Hippocampal formation (tissue), 2 donors: ENCODE measurements at regions not wholly inside any gene's neighbourhood (a gene's known extent, or its start where the extent isn't known, plus 50 kb on each side); places are given as distances from the start of the nearest gene placed in this dataset.

Experiments used
- DNase-seq, 2 donors: peaks; one replicate each; lab custom pipeline; 2025; lab: John Stamatoyannopoulos, UW

DNA sequence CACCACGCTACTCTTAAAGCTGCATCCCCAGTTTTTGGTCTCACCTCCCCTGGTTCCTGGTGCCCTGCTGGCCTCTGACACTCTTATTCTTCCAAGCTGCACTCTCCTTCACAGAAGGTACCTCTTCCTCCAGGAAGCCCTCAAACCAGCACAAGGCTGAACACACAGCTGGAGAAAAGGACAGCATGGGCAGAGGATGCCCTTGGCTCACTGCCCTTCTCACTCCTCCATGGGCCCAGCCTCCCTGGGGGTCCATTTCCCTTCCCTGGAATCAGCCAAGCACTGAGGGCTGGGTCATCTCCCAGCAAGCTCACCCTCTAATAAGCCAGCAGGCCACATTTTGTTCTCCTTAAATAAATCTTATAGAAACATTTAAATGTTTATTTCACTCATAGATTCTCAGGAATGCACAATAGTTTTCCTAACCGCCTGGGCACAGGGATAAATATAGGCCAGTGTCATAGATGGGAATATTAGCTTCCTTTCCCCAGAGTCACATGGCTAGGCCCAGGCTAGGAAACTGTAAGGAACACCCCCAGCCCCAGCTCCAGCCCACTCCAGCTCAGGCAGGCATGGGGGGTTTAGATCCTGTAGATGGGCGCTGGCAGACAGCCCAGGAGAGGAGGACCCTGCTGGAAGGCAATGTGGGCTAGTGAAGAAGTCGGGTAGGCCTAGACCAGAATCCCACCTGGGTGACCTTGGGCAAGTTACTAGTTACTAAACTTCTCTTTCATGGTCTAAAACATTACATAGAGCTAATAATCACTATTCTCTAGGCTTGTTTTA is 51.5 kb downstream of the IRAG1 start:
- no peak for DNase-seq

DNA sequence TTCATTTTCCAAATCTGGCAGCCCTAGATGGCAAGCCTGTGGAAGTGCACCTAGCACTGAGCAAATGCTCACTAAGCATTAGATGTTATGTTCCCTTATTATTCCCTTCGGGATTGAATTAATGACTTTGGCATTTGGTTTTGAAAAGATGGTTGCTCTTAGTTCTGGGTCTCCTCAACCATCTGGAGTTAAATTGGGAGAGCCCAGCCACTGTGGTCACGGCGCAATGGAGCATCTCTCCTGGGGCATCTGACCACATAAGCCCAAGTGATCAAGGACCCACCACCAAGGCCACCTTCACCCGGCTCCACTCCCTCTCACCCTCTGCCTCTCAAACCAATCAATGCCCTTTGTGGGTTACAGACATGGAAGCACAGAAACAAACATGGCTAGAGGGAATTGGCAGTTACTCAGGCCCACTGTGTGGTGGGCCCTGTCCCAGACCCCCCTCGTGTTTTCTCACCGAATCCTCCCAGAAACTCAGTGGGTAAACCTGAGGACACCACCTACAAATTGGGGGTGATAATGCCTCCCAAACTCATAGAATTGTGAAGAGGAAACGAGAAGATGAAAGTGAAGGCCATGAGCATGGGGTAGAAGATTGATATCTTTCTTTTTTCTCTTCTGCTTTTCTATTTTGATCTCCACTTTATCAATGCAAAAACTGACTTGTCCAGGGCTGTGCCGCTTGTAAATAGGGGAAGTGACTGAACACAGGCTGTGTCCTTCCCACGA is 52.2 kb downstream of the IRAG1 start:
- no peak for DNase-seq

DNA sequence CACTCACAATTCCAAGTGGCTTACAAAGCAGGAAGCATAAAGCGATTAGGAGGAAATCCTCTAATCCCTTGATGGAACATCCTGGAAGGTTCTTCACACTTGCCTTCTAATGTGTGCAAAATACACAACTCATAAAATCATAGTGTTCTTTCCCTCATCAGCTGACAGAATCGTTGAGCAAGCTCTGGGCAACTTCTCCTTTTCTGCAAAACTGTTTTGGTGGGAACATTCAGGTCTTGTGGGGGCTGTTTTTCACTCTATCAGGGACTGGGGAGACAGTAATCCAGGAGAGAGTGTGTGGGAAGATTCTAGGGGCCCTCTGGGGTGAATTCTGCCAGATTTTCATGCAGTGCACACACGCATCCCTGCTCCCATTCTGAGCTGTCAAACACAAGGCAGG is 53.2 kb downstream of the IRAG1 start:
- DNase-seq, result peak in 1 of 2 donors; percentile 14

DNA sequence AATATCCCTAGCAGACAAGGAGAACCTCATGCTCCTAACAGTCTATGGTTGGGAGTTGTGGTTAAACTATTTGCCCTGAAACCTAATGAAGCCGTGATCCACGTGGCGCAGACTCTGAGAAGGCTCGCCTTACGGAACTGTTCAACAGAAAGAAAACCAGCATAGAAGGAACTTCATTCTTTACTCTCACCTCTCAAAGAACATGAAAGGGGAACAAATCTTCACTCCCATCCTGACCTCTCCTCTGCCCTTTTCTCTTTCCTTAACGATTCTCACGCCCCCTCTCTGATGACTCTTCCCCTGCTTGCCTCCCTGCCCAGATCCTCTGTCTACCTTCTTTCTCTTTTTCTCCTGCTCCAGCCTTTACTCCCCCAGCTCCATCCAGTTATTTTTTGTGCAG is 54.2 kb downstream of the IRAG1 start:
- peak in 1 of 2 donors; percentile 12 for DNase-seq

DNA sequence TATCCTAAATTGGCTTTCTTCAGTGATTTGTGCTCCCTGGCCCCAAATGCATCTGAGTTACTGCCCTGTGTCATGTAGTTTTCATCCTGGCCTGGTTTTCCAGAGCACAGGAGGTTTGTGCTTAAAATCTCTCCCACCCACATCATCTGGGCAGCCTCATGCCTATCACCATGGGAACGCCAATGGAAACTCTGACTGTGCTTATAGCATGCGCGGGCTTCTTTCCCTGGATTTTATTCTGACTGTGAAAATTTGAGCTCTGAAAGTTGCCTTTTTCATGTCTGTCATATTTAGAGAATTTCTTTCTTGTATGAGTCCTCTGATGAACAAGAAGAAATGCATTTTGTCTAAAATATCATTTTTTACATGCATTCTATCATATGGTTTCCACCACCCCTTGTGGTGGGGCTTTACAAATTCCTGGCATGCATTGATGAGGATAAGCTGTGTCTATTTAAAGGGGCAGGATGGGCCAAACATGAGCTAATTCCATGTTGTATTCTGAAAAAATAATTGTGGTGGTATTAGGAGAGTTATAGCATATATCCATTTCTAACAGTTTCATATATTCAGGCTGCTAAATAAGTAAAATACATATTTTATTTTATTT is 55.1 kb downstream of the IRAG1 start:
- DNase-seq, result peak in 1 of 2 donors; percentile 56

DNA sequence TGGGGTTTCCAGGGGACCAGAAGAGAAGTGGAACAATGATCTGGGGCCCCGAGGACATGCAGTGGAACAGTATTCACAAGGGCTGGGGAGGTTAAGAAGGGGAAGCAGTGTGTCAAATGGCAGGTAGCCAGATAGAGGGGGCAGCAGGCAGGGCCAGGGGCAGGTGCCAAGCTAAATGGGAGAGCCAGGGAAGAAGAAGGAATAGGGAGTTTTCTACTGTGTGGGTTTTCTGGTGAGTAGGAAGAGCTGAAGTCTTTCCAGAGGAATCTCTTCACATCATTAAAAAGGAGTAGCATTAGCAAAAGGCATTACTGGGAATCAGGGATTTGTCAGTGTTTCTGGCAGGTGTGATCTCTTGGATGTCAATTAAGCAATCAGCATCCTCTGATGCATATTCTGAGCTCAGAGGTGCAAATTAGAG is 55.8 kb downstream of the IRAG1 start:
- no peak for DNase-seq

DNA sequence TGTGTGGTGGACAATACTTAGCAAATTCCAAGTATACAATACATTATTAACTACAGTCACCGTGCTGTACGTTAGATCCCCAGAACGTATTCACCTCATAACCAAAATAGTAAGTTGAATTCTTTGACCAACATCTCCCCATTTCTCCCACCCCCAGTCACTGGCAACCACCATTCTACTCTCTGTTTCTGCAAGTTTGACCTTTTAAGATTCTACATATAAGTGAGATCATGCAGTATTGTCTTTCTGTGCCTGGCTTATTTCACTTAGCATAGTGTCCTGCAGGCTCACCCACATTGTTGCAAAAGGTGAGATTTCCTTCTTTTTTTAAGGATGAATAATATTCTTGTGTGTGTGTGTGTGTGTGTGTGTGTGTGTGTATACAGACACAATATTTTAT is 59.1 kb downstream of the IRAG1 start:
- no peak for DNase-seq

DNA sequence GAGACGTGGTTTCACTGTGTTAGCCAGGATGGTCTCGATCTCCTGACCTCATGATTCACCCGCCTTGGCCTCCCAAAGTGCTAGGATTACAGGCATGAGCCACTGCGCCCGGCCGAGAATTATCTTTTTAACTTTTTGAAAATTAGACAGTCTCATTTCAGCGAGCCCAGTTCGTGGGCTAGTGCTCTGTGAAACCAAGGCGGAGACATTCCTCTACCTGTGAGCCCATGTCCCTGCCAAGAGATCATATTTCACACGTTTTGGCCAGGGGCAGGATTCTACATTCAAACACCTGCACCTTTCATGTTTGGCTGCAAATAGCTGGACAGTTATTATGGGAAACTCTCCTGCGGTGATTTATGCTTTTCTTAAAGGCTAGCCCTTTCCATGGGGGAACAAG is 60.3 kb downstream of the IRAG1 start:
- no peak for DNase-seq

DNA sequence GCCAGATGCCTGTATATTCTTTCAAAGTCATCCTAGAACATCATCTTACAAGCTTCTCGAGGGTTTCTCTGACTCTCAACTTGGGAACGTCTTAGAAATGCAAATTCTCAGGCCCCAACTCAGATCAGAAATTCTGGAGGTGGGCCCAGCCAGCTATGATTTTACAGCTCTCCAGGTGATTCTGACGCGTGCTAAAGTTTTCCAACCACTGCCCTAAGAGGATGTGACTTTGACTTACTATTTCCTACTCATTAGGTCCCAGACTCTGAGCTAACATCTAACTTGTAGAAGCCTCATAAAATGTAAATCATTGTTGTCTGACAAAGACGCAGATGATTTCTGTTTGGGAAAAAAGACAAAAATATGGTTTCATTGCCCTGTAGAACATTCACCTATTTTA is 61.1 kb downstream of the IRAG1 start:
- no peak for DNase-seq

DNA sequence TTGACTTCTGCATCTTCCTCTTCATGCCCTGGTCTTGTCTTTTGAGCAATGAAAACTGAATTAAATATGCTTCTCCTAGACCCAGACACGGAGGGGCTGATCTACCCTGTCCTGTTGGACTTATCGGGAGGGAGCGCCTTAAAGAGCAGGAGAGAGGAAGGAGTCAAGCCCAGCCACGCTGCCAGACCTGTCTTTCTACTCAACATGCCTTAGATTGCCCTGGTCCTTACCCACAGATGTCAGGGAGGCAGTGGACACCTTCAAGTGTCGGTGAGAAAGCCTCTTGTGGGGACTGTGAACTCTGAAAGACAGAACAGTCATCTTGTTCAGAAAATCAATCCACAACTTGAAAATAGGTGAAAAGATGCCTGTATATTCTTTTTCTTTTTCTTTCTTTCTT is 61.8 kb downstream of the IRAG1 start:
- no peak for DNase-seq

DNA sequence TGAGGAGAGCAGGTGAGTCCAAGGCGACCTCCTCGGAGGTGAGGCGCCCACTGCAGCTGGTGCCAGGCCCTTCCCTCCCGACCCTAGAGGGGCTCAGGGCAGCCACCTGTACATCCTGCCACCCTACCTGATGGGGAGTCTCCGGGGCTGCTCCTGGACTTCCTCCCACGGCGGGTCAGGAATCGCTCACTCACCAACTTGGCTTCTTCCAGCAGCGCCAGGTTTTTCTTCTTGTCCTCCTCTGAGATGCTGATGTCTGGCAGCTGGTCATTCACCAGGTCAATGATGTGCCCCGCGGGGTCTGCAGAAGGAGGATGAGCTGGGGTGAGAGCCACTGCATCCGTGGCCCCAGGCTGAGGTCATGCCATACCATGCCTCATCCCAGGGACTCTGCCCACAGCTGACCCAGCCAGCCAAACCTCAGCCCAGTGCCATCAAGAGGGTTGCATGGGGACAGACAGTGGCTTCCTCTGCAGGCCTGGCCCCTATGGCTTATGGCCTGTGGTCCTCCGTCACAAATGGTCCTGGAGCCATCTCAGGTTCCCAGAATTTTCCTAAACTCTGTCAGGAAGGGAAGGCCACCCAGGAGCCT is 61.0 kb upstream of the LYVE1 start:
- no peak for DNase-seq

DNA sequence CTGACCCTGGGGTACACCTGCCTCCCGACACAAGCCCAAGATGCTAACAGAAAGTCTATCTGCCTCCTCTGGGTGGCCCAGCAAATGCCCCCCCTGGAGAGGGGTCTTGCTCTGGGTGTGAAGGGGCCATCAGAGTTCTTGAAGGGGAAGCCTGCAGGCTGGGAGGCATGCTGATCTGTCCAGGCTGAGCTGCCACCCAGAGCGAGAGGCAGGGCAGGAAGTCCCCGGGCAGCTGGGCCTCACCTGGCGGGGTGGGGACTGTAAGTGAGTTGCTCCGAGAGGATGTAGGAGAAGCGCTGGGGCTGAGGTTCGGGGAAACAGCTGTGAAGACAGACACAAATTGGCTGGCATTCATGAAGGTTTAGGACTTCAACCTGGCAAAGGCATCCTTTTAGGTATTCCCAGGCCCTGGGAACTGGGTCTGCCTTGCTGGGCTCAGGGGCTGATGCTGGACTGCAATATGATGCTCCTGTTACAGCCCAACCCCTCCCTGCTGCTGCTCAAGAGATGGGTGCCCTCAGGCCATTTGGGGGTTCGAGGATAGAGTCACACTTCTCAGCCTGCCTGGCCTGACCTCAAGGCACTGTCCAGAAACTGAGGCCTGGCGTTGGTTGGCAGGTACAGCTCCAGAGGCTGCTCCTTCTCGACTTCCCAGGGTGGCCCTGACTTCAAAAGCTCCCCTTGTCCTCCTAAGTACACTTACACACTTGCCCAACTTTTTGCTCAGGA is 60.2 kb upstream of the LYVE1 start:
- DNase-seq, result no peak

DNA sequence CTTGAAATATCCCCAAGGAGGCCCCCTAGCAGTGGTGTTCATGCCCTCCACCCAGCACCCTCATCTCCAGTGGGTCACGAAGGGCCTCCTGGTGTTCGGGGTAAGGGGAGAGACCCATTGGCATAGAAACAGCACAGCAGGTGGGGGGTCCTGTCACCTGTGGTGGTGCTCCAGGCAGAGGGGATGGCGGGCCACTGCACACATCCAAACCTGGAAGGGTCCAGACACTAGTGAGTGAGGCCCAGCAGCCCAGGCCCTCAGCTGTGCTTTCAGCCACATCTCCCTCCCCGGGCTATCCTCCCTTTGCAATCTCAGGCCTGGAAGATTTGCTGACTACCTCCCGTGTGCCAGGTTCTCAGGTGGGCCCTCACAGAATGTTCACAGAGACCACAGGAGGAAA is 59.4 kb upstream of the LYVE1 start:
- DNase-seq, result no peak

DNA sequence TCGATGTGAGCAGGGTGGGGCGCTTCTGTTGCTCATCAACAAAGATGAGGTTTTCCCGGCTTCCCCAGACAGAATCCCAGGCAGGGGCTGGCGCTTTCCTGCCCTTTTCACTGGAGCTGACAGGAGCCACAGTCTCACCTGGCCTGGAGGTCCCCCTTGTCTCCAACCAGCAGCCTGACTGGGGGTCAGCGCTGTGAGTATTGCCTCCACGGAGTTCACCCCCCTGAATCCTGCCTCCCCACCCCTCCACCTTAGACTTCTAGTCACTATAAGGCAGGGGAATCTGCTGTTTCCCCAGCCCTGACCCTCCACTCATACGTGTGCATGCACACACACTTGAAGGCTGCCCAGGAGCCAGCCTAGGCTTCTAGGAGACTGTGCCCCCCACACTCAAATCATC is 58.8 kb upstream of the LYVE1 start:
- DNase-seq, result no peak

DNA sequence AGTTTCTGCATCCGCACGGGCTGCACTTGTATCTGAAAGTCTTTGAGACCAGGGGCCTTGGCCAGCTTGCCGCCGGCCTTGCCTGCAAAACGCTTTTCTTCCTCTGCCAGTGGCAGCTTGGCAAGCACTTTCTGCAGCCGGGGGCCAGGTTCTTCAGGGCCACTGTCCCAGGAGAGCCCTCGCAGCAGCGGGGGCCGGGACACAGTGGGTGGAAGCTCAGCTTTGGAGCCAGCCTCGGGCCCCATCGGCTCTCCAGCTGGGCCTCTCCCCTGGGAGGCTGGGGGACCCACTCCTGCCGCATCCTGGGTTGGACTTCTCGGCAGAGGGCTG is 57.5 kb upstream of the LYVE1 start:
- DNase-seq, result peak in 1 of 2 donors; percentile 18

DNA sequence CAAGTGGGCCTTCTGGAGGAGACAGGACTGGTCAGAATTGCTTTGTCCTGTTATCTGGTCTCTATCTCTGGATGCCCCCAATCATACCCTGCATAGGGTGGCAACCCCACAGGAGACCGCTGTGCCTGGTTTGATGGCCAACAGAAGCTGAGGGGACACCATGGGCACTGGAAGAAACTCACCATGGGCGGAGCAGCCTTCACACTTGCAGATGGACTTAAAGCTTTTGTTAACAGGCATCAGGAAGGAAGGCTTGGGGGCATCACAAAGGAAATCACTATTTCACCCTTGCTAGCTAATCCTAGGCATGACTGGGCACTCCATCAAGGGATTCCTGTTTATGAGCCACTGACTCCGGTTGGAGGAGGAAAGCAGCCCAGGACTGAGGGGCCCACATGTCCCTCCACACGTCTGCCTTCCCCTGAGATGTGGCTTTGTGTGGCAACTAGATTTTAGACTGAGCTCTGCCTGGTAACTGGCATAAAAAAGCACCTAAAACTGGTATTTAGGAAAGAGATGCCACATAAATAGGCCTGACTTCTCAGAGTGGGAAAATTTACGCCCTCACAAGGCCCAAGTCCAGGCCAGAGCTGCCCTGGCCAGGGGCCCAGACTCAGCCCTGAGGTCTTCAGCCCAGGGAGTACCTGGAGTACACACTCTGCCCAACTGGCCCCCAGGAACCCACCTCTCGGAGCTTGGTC is 57.0 kb upstream of the LYVE1 start:
- no peak for DNase-seq

DNA sequence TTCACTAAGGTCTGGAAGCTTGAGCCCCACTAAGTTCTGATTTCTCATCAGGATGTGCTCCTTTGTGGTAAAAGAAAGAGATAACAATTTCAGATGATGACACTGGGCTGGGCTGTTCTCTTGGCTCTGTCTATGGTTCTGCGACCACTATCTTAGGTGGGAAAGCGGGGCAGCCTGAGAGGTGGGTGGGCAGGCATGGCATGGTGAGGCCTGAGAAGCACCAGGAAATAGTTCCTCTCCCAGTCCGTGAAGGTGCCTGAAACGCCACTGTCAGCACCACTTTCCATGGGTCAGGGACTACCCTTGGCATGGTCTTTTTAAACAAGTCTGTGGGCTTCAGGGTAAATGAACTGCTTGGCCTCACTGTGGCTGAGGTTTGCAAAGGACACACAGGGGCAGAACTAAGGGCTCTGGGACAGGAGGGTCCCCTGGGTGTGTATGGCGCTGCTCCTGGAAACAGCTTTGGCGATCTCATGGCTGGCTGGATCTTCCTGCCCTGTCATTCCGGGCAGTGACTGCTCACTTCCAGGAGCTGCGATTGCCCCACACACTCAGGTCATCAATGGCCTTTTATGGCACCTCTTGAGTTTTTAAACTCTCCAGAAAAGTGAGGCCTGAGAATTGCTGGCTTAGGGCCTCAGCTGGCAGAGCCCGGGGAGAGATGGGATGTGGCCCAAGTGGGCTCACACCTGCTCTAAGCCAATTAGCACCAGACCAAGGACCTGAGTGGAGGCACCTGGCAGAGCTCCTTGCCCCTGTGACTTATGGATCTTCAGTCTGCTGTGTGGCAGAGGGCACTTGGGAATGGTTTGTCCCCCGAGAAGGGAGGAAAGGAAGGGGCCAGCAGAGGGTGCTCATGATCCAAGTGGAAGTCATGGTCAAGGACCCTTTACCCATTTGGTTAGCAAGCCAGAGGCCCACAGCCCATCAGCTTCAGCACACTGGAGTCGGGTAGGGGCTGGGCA is 55.6 kb upstream of the LYVE1 start:
- no peak for DNase-seq

DNA sequence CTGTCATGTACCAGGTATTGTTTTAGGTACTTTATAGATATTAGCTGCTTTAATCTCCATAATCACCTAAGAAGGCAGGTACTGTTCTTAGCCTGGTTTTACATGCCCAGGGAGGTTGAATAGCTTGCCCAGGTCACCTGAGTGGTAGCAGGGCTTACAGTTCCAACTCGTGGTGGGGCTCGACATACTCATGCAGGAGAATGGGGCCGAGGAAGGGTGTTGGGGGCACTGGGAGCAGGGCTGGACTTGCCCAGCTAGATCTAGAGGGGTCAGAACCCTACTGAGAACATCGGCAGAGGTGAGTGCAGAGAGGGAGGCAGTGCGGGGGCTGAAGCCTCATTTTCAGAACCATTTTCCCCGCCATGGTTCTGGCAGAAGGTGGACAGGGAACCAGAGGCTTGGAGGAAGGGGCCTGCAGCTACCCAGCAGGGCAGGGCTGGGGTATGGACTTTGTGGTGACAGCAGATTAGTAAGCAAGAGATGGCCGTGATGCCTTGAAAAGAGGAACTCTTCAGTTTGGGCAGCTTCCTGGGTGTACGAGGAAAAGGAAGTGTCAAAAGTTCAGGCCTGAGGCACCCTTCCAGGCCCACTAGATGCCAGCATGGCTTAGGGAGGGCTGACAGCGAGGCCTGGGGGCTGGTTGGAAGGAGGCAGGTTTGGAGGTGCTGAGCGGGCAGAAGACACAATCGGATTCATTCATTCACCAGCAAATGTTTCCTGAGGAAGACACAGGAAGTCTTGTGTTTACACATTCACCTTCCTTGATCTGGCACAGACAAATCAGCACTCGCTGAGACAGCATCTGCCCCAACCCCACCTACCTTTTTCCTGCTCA is 54.7 kb upstream of the LYVE1 start:
- DNase-seq, result peak in 1 of 2 donors; percentile 29

DNA sequence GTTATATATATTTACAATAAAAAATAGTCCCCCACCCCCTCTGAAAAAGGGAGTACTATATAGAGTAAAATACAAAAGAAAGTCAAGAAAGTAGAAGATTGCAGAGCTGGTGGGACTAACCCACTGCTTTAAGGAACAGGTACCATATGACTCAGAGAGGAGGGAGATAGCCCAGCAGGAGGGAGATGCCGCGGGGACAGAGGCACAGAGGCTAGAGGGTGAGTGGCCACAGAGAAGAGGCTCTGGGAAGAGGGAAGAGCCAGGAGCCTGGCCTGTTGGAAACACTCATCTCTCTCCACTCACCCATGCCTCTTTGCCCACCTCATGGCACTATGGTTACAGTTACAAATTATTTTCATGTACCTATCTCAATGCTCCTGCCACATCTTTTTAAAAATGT is 53.6 kb upstream of the LYVE1 start:
- DNase-seq, result no peak
